Adrenal gland (tissue), 9 donors: ENCODE measurements at regions not wholly inside any gene's neighbourhood (a gene's known extent, or its start where the extent isn't known, plus 50 kb on each side); places are given as distances from the start of the nearest gene placed in this dataset.

ENCODE experiments used
- DNase-seq, 7 donors: peaks; one replicate each; pipeline ENCODE4 v3.0.0-alpha.2; 2019 to 2020
- H3K27ac ChIP-seq, 5 donors: fragments of 200-600 bp; sonication (generic) in 4 of 5; 1 replicate in 3 of 5; 2 replicates in 2 of 5; pipeline versions ENCODE4 v1.5.1 to v1.8.0; 2016 to 2020; ENCODE audit warnings: mild to moderate bottlenecking in 1 of 5
- H3K27me3 ChIP-seq: fragments of 200-600 bp; 2 replicates; pipeline ENCODE4 v1.8.0; 2021
- H3K36me3 ChIP-seq, 2 donors: fragments of 200-600 bp; replicated peaks in 1 of 2; 1 replicate in 1 of 2; 2 replicates in 1 of 2; pipeline versions ENCODE4 v1.5.1 to v1.8.0; 2018 to 2022
- H3K4me1 ChIP-seq, 2 donors: fragments of 200-600 bp; replicated peaks in 1 of 2; 1 replicate in 1 of 2; 2 replicates in 1 of 2; pipeline versions ENCODE4 v1.5.1 to v1.8.0; 2018 to 2021
- H3K4me3 ChIP-seq, 4 donors: fragments of 200-600 bp; sonication (generic) in 3 of 4; one replicate each; pipeline ENCODE4 v1.5.1; 2016 to 2018
- H3K9me3 ChIP-seq, 3 donors: fragments of 200-600 bp; sonication (generic) in 1 of 3; replicated peaks in 1 of 3; 1 replicate in 2 of 3; 2 replicates in 1 of 3; pipeline versions ENCODE4 v1.5.1 to v1.8.0; 2016 to 2021
- CTCF ChIP-seq, 6 experiments: fragments of 450-650 bp in 4 of 6; fragments of 200-600 bp in 2 of 6; sonication (generic) in 1 of 6; IDR thresholded peaks; 1 replicate in 5 of 6; 2 replicates in 1 of 6; pipeline versions ENCODE4 v1.5.1 to v1.8.0; 2016 to 2021; ENCODE audit warnings: antibody characterized with exemption in 6 of 6, mild to moderate bottlenecking in 2 of 6, moderate library complexity in 1 of 6
- POLR2A ChIP-seq, 2 donors: fragments of 450-650 bp; IDR thresholded peaks; one replicate each; pipeline ENCODE4 v1.6.1; 2017; ENCODE audit warnings: antibody characterized with exemption in 2 of 2, mild to moderate bottlenecking in 2 of 2, moderate library complexity in 1 of 2
- WGBS, 4 donors: extraction: QIAGEN DNeasy Blood & Tissue Kit in 2 of 4; methylation state at CpG; one replicate each; pipeline versions ENCODE4 v1.1.5 to v1.1.7; 2013 to 2017; 5-methylcytosine and 5-hydroxymethylcytosine counted together
- intact Hi-C, 2 donors: fragments of 100-400 bp; cut with DNase I; formaldehyde crosslinking; loops; one replicate each; pipeline versions ENCODE4 v1.14.1 to v1.15.0; 2022 to 2023
- donor health status: healthy with polysubstance abuse.
- donor health status: Bipolar disorder and iron deficiency.
- donor health status: DM: yes; HTN: yes; CAD: no.
- donor health status: DM: no; HTN: no; CAD: no.
- donor health status: DM: no; HTN: no; CAD: no.

- WGBS, 4 donors, result 84 to 94% (median 93%) methylated on average over 5 of the region's 5 CpGs
- no peak overlapping the region for H3K4me3 ChIP-seq
- no peaks in the 10 kb centered on the region for H3K36me3 ChIP-seq
- no peaks in the 10 kb centered on the region for H3K27me3 ChIP-seq
- no peak overlapping the region for H3K27ac ChIP-seq
- intact Hi-C loops, result no loop called here
- DNase-seq, result no peak
- no peak for TF ChIP-seq CTCF (IDR thresholded peaks at IDR 0.05)
- no peak for TF ChIP-seq POLR2A (IDR thresholded peaks at IDR 0.05)
- no peaks in the 10 kb centered on the region for H3K4me1 ChIP-seq
- no peaks in the 10 kb centered on the region for H3K9me3 ChIP-seq
Measured at GRCh38 chr16:65200857-65201256, 79.0 kb upstream of the CDH11 start.

GRCh38 chr16:65200156-65200773, 78.4 kb upstream of the CDH11 start:
- no peak for TF ChIP-seq POLR2A (IDR thresholded peaks at IDR 0.05)
- TF ChIP-seq CTCF (IDR thresholded peaks at IDR 0.05), result no peak
- H3K36me3 ChIP-seq, result no peaks in the 10 kb centered on the region
- H3K4me3 ChIP-seq, result no peak overlapping the region
- no peaks in the 10 kb centered on the region for H3K4me1 ChIP-seq
- intact Hi-C loops, result no loop called here
- no peak for DNase-seq
- no peaks in the 10 kb centered on the region for H3K27me3 ChIP-seq
- H3K27ac ChIP-seq, result no peak overlapping the region
- H3K9me3 ChIP-seq, result no peaks in the 10 kb centered on the region
- WGBS, 4 donors, result 43 to 57% (median 48%) methylated on average over 5 of the region's 5 CpGs

GRCh38 chr16:65196420-65197075, 74.7 kb upstream of the CDH11 start:
- H3K36me3 ChIP-seq, result no peaks in the 10 kb centered on the region
- H3K4me3 ChIP-seq, result no peak overlapping the region
- no peaks in the 10 kb centered on the region for H3K27me3 ChIP-seq
- WGBS, 4 donors, result 79 to 86% (median 83%) methylated on average over 6 of the region's 6 CpGs
- H3K27ac ChIP-seq, result no peak overlapping the region
- intact Hi-C loops, result no loop called here
- no peaks in the 10 kb centered on the region for H3K4me1 ChIP-seq
- no peaks in the 10 kb centered on the region for H3K9me3 ChIP-seq
- DNase-seq, result no peak
- TF ChIP-seq POLR2A (IDR thresholded peaks at IDR 0.05), result no peak
- no peak for TF ChIP-seq CTCF (IDR thresholded peaks at IDR 0.05)

GRCh38 chr16:65195998-65196397, 74.1 kb upstream of the CDH11 start:
- no peak for TF ChIP-seq POLR2A (IDR thresholded peaks at IDR 0.05)
- TF ChIP-seq CTCF (IDR thresholded peaks at IDR 0.05), result no peak
- Histone ChIP-seq H3K27ac (no peak overlapping the region), H3K4me1 (no peaks in the 10 kb centered on the region), H3K27me3 (no peaks in the 10 kb centered on the region), H3K36me3 (no peaks in the 10 kb centered on the region), H3K9me3 (no peaks in the 10 kb centered on the region), H3K4me3 (no peak overlapping the region)
- no peak for DNase-seq
- intact Hi-C loops, result no loop called here
- 73 to 80% (median 78%) methylated on average over 2 of the region's 2 CpGs for WGBS, 4 donors
